GM13977 (cell line): ENCODE measurements at regions not wholly inside any gene's neighbourhood (a gene's known extent, or its start where the extent isn't known, plus 50 kb on each side); places are given as distances from the start of the nearest gene placed in this dataset.
"Not testable (repeated sequence)": the region's sequence is repeated elsewhere in the genome, so short reads cannot be mapped to it uniquely, and the experiment has no call there.

Source experiments
- DNase-seq: peaks from one replicate; pipeline ENCODE4 v3.0.0; 2012; ENCODE audit warnings: low spot score
- in situ Hi-C: fragments of 300-500 bp; cut with MboI; formaldehyde crosslinking; loops from one replicate; pipeline ENCODE4 v1.12.0; 2022; ENCODE audit warnings: low sequenced_read_pairs, low pct_unique_long_range_greater_than_20kb, mixed read lengths, inconsistent platforms; ENCODE audit not compliant: unreplicated experiment
- TF ChIP-seq, protein P1 (sequence below): IDR thresholded peaks from 2 replicates; pipeline ENCODE4 v1.5.1; 2012; ENCODE audit warnings: mild to moderate bottlenecking, control low read depth; ENCODE audit not compliant: insufficient read depth; ENCODE audit errors: extremely low read depth, missing control alignments

DNA sequence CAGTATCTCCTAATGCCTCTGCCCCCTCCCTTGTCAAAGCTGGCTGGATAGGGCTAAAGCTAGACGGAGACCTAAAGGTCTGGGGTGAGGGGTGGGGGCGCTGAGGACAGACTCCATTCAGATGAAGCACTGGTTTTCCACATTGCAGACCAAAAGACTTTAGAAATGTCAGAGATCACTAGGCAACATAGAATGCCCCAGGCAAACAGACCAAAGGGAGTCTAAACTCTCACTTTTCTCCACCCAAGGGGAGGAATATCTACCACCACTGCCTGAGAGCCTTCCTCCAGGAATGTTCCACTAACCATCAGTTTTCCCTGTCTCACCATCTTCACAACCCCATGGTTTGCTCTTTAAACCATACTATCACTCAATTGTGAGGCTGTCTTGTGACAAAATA is 106.9 kb upstream of the KRAS start:
- DNase-seq = no peak
- TF ChIP-seq, protein P1, sequence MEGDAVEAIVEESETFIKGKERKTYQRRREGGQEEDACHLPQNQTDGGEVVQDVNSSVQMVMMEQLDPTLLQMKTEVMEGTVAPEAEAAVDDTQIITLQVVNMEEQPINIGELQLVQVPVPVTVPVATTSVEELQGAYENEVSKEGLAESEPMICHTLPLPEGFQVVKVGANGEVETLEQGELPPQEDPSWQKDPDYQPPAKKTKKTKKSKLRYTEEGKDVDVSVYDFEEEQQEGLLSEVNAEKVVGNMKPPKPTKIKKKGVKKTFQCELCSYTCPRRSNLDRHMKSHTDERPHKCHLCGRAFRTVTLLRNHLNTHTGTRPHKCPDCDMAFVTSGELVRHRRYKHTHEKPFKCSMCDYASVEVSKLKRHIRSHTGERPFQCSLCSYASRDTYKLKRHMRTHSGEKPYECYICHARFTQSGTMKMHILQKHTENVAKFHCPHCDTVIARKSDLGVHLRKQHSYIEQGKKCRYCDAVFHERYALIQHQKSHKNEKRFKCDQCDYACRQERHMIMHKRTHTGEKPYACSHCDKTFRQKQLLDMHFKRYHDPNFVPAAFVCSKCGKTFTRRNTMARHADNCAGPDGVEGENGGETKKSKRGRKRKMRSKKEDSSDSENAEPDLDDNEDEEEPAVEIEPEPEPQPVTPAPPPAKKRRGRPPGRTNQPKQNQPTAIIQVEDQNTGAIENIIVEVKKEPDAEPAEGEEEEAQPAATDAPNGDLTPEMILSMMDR = no peak
- in situ Hi-C loops = no loop called here

GRCh38 chr12:25352942-25353341 is 102.2 kb upstream of the KRAS start:
- in situ Hi-C loops, DNase-seq: not testable (repeated sequence)

- TF ChIP-seq, protein P1 = no peak
- in situ Hi-C loops = no loop called here
These were observed 101.6 kb upstream of the KRAS start for GRCh38 chr12:25352083-25352918.

DNA sequence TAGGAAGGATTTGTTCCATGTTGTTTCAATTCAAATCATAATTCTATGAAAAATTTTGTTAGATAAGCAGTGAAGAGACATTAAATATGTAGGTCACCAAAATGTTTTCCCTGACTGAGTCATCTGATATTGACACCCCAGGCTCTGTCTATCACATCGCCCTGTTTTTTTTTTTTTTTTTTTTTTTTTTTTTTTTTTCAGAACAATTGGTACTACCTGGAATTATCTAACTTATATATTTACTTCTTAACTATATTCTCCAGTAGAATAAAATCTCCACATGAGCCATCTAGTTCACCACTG is 97.8 kb upstream of the KRAS start:
- DNase-seq = no peak
- TF ChIP-seq, protein P1 = no peak
- in situ Hi-C loops = no loop called here

More at GRCh38 chr12:25352083-25352918, 101.6 kb upstream of the KRAS start:
- no peak for DNase-seq

- TF ChIP-seq, protein P1 = no peak
- DNase-seq = no peak
- in situ Hi-C loops = no loop called here
These were observed 97.2 kb upstream of the KRAS start for GRCh38 chr12:25347716-25348592.

GRCh38 chr12:25341877-25342276 is 91.1 kb upstream of the KRAS start:
- DNase-seq, in situ Hi-C loops: not testable (repeated sequence)

DNA sequence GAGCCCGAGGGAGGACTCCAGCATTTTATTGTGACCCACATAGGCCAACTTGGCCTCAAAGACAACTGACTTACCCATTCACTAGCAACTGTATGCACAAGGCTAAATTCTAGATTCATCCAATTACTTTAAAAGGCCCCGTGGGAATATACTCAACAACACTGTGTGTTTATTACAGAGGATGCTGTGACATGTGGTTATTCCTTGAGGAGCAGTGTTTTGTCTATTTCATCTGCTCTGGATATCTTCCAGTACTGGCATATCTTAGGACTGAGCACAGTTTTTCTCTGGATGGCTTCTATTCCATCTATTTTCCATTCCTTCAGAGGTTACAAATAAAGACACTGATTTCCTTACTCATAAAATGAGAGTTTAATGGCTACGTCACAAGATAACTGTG is 87.2 kb upstream of the KRAS start:
- in situ Hi-C loops = no loop called here
- TF ChIP-seq, protein P1 = no peak
- DNase-seq = no peak
